Medulla oblongata (tissue), 1 donor: ENCODE measurements at regions not wholly inside any gene's neighbourhood (a gene's known extent, or its start where the extent isn't known, plus 50 kb on each side); places are given as distances from the start of the nearest gene placed in this dataset.
A peak's percentile ranks its signal among the peaks of the same experiment; 100 is the strongest.
"Not testable (repeated sequence)": the region's sequence is repeated elsewhere in the genome, so short reads cannot be mapped to it uniquely, and the experiment has no call there.

ENCODE experiments used
- DNase-seq: peaks from one replicate; pipeline ENCODE4 v3.0.0-alpha.2; 2015; ENCODE audit errors: extremely low spot score

DNA sequence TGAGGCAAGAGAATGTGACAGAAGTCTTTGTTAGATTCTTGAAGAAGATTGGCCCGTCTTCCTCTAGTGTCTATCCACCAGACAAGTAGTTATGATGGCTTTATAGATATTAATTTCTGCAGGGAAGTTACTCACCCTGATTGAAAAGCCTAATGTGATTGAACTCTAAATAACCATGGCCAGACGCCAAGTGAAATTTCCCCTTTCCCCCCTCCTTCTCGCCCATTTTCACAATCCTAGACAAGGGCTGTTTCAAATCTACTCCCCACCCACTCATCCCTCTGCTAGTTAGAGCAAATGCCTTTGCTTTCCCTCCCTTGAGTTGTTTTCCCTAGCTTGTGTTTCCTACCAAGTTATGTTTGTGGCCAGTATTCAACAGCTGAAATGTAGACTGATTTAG lies 182.5 kb downstream of the TMEM167A start:
- peak; percentile 8 for DNase-seq

DNA sequence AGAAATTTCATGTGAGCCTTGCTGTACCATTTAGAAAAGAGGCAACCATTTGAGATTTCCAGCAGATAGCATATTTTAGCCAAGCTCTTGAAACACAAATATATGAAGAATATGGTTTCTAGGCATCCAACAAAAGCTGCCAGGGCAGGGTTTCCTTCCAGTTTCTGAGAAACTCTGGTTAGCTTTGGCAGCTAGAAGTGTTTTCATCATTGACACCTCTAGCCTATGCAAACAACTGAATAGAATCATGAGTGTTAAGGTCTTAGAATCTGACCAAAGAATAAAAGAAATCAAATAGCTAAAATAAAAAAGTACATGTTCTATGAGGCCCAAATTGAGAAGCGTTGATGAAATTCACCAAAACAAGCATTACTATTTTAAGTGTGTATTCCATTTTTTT lies 188.1 kb downstream of the TMEM167A start:
- no peak for DNase-seq

DNA sequence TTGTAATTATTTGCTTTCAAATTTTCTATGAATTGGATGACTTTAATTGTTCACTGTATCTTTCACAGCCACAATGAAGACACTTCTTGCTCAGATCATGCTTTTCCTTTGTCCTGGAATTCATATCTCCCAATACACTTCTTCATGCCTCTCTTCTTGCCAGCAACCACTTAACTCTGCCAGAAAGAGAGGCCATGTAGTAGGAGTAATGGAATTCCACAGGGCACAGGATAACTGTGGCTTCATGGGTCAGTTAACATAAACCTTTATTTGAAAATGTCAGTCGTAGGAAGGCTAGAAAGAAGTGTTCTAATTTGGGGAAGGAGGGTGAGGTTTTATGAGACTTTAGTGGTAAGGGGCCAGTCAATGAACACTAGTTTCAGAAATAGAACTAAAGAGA lies 190.3 kb downstream of the TMEM167A start:
- DNase-seq, result no peak

DNA sequence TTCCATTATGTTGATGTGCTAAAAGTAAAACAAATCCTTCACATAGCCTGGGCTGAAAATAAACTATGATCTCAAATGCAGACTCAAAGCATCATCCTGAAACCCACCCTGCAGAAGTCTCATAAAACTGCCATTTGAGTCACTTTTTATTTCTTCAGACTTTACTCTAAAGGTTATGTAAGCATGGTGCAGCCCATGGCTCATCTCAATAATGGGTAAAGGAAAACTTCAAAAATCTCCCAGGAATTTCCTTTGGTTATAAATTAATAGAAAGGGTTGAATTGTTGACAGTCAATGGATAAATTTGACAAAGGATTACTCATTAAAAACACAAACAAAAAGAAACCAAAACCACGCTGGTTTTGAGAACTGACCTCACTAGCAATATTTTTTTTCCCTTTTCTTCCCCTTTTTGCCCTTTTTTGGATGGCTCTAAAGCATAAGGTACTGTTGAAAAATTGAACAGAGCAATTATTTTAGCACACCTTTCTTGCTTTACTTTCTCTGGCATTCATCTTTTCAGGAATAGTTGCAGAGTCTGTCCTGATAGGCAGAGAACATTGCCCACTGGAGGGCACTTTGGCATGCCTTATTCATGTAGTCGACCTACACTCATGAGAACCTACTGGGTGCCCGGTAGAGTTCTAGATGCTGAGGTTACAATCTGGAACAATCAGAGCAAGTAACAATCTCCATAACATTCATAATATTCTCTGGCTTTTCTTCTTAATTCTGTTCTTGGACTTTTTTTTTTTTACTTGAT lies 191.4 kb downstream of the TMEM167A start:
- peak; percentile 53 for DNase-seq

DNA sequence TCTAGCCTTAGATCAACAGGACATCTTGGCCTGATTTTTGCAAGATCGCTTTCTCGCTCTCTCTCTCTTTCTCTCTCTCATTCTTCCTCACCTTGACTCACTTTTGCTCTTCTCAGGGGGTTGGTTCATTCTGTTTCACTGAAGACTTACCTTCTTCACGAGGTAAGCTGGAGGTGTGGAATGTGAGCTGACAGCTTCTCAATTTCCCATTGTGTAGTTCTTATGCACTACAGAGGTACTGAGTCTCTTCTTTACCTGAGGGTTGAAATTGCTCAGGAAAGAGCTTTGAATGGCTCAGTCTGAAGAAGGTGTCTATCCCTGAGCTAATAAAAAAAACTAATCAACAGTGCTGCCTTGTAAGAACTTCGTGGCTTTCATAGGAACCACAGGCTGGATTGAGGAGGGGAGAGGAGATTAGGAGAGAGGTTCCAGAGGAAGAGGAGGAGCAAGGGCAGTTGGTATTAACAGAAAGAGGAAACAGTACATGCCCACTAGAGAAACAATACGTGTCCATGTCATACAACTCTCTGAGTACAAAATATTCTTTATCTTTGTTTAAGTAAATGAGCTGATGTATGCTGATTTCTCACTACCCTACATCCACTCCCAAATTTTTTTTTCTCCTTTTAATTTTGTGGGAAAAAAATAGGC lies 192.2 kb downstream of the TMEM167A start:
- no peak for DNase-seq

DNA sequence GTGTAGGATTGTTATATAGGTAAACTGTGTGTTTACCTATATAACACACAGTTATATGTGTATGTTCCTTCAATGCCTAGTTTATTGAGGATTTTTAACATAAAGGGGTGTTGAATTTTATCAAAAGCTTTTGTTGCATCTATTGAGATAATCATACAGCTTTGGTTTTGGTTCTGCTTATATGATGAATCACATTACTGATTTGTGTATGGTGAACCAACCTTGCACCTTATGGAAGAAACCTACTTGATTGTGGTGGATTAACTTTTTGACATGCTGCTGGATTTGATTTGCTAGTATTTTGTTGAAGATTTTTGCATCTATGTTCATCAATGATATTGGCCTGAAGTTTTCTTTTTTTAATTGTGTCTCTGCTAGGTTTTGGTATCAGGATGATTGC lies 194.9 kb downstream of the TMEM167A start:
- no peak for DNase-seq

DNA sequence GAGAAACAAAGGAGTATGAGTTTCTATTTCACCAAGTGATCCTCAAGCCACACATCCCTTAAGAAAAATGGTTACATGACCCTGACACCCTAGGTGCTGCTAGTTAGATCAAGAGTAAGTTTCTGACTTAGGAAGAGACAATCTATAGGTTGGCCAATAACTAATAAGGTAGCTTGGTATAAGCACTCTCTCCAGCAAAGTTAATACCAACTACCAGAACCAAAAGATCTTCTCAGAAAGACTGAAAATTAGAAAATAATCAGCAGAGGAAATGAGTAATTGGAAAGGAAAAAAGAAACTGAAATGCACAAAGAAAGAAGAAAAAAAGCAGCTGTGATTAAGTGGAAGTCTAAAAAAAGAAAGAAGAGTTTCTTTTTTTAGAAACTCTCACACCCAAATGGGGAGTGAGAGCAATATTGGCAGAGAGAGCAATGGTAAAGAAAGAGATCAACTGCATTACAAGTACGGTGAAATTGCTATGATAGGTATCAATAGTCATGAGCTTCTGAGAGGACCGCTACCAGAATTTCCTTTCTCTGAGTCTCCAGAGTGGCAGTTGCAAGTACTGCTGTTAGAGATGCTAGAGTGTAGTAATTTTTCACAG lies 195.5 kb downstream of the TMEM167A start:
- DNase-seq, result no peak

DNA sequence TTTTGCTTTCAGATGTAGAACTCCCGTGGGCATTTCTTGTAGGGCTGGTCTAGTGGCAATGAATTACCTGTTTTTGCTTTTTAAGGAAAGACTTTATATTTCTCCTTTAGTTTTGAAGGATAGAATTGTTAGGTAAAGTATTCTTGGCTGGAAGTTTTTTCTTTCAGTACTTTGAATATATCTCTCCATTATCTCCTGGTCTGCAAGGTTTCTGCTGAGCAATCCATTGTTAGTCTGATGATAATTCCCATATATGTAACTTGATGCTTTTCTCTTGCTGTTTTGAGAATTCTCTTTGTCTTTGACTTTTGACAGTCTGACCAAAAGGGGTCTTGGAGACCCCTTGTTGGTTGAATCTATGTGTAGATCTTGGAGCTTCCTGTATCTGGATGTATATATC lies 198.1 kb downstream of the TMEM167A start:
- no peak for DNase-seq

DNA sequence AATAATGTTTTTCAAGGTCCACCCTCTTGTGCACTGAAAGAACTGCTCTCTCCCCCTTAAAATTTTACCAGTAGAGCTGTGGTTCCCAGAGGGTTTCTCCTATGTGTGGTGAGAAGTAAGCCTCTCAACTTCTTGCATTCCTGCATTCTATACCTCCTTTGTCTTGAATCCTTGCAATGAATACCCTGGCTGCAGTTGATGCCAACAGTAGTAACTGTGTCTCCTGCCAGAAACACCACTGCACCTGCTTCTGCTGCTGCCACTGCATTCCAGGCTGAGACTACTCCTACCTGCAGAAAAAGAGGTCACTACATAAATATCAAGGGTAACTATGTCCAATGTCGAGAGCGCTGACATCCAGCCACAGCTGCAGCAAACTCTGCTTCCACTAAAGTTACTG lies 203.7 kb downstream of the TMEM167A start:
- no peak for DNase-seq

DNA sequence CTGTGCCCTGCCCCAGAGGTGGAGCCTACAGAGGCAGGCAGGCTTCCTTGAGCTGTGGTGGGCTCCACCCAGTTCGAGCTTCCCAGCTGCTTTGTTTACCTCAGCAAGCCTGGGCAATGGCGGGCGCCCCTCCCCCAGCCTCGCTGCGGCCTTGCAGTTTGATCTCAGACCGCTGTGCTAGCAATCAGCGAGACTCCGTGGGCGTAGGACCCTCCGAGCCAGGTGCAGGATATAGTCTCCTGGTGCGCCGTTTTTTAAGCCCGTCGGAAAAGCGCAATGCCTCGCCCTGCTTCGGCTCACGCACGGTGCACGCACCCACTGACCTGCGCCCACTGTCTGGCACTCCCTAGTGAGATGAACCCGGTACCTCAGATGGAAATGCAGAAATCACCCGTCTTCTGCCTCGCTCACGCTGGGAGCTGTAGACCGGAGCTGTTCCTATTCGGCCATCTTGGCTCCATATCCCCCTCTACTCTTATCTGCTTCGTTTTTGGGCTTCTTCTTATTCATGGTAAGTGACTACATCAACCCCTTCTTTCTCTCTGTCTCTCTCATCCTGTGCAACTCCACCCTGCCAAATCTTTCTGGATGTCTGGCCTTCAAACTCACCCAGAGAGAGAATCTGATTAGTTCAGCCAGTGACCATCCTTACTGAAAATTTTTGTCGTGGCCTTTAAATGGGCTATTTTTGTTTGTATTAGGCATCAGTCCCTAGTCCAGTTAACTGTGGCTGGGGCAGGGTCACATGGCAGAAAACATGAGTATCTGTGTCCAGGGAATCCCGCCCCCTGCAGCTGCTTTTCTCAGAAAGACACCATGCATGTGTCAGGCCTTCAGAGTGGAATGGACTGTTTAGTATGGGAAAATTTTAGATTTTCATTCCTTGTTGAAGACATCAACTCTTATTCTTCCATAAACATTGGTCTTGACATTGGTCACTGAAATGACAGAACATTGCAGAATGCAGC lies 204.6 kb downstream of the TMEM167A start:
- DNase-seq, result not testable (repeated sequence)

DNA sequence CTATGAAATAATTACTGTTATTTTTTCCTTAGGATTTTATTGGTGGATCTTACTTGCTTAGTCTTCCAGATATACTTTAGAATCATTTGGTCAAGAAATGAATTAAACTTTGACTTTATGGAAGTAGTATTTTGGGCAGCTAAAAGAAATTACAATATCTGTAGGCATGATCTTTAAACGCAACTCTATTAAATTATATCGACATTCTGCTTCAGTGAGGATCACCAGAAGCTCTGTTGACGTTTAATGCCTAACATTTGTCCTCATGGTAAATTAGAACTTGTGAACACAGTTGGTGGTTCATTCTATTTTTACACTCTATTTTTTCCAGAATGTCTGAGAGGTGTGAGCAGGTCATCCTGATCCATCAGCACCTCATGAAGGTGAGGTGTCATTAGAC lies 211.6 kb downstream of the TMEM167A start:
- DNase-seq, result no peak

DNA sequence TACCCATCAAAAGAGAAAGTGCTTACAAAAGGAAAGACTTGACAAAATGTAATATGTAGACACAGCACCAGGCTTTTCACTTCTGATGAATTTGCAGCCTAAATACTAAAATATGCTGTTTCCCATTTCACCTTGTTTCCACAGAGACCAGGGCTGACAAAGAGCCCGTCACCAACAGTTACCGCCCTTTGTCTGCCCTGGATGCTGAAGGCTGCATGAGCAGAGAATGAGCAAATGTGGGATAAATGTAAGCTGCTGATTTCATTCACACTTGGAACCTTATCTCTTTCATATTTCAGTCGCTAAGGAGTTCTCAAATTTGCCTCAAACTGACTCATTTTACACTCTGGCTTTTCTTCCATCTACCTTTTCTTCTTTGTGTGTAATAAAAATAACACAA lies 213.9 kb downstream of the TMEM167A start:
- DNase-seq, result peak; percentile 55

DNA sequence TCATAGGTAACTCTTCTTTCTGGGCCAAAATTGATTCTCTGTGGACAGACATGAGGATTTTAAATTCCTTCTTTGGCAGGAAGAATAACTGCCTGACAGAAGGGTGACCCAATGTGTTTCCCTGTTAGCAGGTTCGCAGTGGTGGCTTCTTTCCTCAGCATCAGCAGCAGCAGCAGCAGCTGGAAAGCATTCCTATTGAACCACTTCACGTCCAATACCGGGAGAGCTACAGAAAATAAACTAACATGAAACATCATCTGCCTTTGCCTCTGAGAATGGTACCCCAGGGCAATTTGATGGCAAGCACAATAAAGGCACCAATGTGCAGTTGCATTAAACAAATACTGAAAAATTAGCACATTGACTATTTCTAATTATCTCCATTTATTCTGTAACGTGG lies 214.5 kb downstream of the TMEM167A start:
- DNase-seq, result no peak

DNA sequence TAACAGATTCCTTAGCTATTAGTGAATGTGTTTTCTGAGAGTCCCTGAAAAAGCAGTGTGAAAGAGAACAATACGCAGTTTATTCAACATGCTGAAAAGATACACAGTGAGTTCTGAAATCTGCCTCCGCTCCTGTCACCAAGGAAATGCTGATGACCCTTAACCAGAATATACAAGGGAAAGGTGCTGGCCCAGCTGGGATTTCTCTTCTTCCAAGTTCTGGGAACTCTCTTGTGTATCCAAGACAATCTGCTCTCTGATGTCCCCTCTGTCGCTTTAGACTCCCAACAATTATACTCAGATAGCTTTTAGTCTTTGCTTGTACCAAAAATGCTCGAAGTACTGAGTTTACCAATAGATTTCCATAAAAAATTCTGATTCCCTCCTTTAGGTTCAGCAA lies 214.9 kb downstream of the TMEM167A start:
- DNase-seq, result peak; percentile 51

DNA sequence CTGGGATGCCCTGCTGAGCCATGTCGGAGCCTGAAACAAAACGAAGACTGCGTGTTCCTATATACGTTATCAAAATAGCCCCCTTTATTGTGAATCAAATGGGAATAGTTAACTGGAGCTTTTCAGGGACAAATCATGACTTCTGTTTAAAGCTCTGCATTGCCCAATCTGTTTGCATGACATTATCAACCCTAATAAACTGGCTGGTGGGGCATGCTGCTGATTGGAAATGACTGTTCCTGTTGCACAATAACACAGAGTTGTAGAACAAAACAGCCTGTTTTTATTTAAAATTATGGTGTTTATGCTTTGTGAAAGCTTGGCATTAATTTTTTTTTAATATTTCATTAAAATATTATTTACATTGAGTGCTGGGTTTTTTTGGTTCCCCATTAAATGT lies 215.5 kb downstream of the TMEM167A start:
- DNase-seq, result no peak

DNA sequence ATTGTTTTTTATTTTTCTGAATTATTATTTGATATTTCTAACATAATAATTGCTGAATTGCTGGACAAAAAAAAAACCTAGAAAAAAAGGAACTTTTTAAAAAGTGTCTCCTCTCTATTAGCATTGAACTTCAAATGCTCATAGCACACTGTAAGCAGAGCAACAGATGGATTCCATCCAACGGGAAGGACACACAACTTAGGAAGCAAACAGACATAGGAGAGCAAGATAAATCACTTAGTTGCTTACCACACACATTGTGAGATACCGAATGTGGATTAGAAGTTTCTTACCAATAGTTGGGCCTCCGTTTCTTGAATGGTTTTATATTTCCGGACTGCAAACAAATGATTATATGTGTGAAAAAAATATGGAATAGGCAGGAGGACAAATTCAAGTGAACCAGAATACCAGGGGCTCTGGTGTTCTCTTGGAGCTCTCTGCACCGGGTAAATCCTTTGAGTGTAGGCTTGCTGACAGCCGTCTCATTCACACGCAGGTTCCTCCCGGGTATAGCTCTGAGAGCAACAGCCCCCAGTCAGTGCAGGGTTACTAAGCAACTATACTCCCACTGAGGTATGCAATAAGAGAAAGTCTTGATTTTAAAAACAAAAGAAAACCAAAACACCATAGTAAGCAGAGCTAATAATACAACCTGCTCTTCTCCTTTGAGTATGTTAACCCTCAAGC lies 217.6 kb downstream of the TMEM167A start:
- no peak for DNase-seq

DNA sequence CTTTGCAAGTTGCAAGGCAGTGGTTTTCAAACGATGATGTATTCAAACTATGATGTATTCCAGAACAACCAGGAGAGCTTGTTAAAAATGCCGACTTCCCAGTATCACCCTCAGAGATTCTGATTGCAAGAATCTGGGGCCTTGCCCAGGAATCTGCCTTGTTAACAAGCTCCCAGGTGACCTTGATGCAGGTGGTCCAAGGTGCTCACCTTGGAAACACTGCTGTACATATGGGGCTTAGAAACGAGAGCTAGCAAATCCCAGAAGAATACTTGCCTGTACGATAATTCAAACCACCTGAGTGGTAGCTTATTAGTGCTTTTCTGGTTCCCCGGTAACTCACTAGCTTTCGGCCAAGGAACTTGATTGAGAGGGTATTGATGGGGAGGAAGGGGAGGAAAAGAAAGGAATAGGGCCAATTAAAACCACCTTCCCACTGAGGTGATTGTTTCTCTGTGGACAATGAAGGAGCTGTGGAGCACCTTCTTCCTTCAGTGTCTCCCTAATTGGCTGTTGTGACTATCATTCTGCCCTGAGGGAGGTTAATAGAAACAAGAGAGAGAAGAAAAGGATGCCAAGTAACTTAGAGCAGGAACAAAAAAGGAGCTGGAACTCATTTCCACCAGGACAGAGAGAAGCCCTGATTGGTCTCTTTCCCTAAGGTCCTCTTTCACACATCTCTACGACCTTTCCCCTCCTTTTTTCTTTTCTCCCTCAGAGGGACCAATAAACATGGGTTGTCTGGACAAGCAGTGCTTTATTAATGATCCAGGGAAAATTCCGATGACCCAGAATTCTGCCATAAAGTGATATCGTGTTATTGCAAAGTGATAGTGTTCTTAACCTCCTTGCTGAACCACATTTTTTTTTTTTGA lies 218.8 kb downstream of the TMEM167A start:
- DNase-seq, result peak; percentile 41

DNA sequence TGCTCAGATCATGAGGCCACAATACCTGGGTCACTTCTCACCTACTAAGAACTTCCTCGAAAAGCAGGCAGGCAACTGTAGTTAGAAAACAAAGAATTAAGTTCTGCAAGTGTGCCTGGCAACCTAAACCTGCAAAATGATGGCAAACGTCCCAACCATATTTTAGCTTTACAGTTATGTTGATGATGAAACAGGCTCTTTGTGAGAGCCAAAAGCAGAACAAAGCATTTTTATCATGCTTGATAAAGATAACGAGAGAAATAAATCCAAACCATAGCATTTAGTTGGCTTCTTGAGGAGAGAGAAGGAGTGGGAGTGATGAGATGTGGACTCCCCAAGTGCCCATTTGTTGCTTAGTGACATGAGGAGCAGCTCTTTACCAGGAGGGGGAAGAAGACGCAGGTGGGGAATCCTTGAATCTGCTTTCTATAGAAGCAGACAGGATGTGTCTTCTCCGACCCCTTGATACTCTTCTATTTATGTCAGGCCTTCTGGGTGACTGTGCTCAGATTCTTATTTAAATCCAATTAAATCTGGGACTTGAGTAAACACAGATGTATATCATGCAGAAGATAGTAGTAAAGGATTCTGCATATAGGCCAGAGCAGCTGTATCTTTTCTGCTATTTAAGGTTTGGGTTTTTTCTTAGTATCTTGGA lies 221.2 kb downstream of the TMEM167A start:
- no peak for DNase-seq

DNA sequence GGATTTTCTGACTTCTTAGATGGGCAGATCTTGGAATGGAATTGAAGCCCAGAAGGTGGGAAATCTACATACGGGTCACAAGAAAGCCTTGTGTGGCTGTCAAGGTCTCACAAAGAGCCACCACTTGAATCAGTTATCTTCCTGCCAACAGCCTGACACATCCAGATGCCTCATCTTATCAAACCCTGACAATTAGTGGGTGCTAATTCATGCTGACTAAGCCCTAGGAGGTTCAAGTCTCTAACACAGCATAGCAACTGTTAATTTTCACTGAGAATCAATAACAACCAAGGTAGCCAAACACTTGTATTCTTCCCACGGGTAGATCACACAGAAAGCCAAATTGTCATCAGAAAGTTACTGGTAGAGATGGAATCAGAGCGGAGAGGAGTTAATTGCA lies 222.2 kb downstream of the TMEM167A start:
- DNase-seq, result no peak

DNA sequence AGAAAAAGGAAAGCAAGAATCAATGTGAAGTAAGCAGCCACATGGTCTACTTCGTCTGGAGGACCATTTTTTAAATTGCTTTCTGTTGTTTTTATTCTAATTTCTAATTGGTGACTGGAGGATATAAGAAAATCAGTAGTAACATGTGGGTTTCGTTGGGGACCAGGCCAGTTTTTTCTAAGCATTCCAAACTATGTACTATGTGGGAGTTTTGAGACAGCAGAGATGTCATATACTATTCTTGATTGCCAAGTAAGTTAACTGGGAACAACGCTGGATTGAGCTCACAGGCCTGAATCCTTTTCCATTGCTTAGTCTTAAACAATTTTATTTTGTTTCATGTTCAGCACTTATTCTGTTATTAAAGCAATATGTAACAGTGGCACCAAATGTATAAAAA lies 225.7 kb downstream of the TMEM167A start:
- no peak for DNase-seq
